Natural killer cell (primary cell): ENCODE measurements at regions not wholly inside any gene's neighbourhood (a gene's known extent, or its start where the extent isn't known, plus 50 kb on each side); places are given as distances from the start of the nearest gene placed in this dataset.

ENCODE experiments used
- ATAC-seq, 3 donors: fragments of 150-1000 bp in 2 of 3; fragments of 200-7000 bp in 1 of 3; cut with Tn5 transposase; 1 replicate in 1 of 3; 2 replicates in 2 of 3; pipeline ENCODE4 v1.10.0; 2021; ENCODE audit warnings: mild to moderate bottlenecking in 2 of 3, moderate library complexity in 2 of 3
- DNase-seq, 2 donors: peaks; one replicate each; pipeline versions ENCODE4 v3.0.0 to v3.0.0-alpha.2; 2013 to 2021; ENCODE audit warnings: mixed read lengths in 1 of 2
- H3K27ac ChIP-seq: one replicate; pipeline ENCODE4 v1.5.1; 2013; ENCODE audit warnings: mild to moderate bottlenecking, low read length
- H3K27me3 ChIP-seq: one replicate; pipeline ENCODE4 v1.6.1; 2013; ENCODE audit warnings: low read length; ENCODE audit not compliant: control insufficient read depth, insufficient read depth
- H3K36me3 ChIP-seq: one replicate; pipeline ENCODE4 v1.6.1; 2013; ENCODE audit warnings: low read length; ENCODE audit not compliant: control insufficient read depth, insufficient read depth
- H3K4me1 ChIP-seq: one replicate; pipeline ENCODE4 v1.6.1; 2013; ENCODE audit warnings: low read length; ENCODE audit not compliant: control insufficient read depth, insufficient read depth
- H3K4me3 ChIP-seq: one replicate; pipeline ENCODE4 v1.5.1; 2013; ENCODE audit warnings: low read length
- H3K9me3 ChIP-seq: one replicate; pipeline ENCODE4 v1.6.1; 2013; ENCODE audit warnings: low read length; ENCODE audit not compliant: control insufficient read depth, insufficient read depth
- H3K27ac Mint-ChIP-seq, 2 donors: one replicate each; pipeline ENCODE4 v1.8.0; 2022; ENCODE audit warnings: mild to moderate bottlenecking in 2 of 2, mixed read lengths in 2 of 2, moderate library complexity in 1 of 2
- H3K27me3 Mint-ChIP-seq, 2 donors: one replicate each; pipeline ENCODE4 v1.8.0; 2022; ENCODE audit warnings: low read depth in 2 of 2, mixed read lengths in 2 of 2
- H3K36me3 Mint-ChIP-seq: one replicate; pipeline ENCODE4 v1.8.0; 2022; ENCODE audit warnings: mixed read lengths
- H3K4me1 Mint-ChIP-seq, 2 donors: one replicate each; pipeline ENCODE4 v1.8.0; 2022; ENCODE audit warnings: mixed read lengths in 2 of 2
- H3K4me3 Mint-ChIP-seq: one replicate; pipeline ENCODE4 v1.8.0; 2022; ENCODE audit warnings: mild to moderate bottlenecking, moderate library complexity, mixed read lengths
- H3K9me3 Mint-ChIP-seq, 2 donors: one replicate each; pipeline ENCODE4 v1.8.0; 2022; ENCODE audit warnings: mixed read lengths in 2 of 2
- WGBS: methylation state at CpG from one replicate; pipeline ENCODE4 v1.1.7; 2013; ENCODE audit warnings: missing lambda C conversion rate; ENCODE audit not compliant: insufficient coverage; 5-methylcytosine and 5-hydroxymethylcytosine counted together
- intact Hi-C: fragments of 100-400 bp; cut with micrococcal nuclease; formaldehyde crosslinking; loops from one replicate; pipeline ENCODE4 v1.14.2; 2022
- TF ChIP-seq, protein P1 (sequence below): fragments of 200-600 bp; IDR thresholded peaks from one replicate; pipeline ENCODE4 v1.8.0; 2022; ENCODE audit warnings: antibody characterized with exemption

DNA sequence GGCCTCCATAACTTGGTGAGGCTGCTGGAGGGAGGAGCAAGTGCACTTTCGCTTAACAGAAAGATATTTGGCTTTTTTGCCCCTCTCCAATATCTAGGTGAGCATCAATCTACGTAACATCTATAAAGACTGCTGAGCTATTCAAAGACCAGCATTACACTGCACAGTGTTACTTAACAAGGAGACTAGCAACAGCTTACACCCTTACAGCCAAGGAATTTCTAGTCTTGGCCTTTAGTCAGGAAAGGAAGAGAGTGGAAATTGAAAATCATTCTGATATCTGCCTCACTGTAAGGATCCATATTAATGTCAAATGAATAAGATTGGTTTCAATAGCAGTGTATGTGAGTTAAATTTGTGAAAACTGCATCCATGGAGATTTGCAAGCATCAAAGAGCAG, 163.9 kb upstream of the DUSP10 start:
- no peak for ATAC-seq
- H3K27me3 Mint-ChIP-seq = peaks cover 0 to 4% of the 10 kb centered on the region in 2 donors
- TF ChIP-seq, protein P1, sequence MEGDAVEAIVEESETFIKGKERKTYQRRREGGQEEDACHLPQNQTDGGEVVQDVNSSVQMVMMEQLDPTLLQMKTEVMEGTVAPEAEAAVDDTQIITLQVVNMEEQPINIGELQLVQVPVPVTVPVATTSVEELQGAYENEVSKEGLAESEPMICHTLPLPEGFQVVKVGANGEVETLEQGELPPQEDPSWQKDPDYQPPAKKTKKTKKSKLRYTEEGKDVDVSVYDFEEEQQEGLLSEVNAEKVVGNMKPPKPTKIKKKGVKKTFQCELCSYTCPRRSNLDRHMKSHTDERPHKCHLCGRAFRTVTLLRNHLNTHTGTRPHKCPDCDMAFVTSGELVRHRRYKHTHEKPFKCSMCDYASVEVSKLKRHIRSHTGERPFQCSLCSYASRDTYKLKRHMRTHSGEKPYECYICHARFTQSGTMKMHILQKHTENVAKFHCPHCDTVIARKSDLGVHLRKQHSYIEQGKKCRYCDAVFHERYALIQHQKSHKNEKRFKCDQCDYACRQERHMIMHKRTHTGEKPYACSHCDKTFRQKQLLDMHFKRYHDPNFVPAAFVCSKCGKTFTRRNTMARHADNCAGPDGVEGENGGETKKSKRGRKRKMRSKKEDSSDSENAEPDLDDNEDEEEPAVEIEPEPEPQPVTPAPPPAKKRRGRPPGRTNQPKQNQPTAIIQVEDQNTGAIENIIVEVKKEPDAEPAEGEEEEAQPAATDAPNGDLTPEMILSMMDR = no peak
- no peak for DNase-seq
- intact Hi-C loops = no loop called here
- no peaks in the 10 kb centered on the region for H3K9me3 Mint-ChIP-seq
- no peaks in the 10 kb centered on the region for H3K36me3 Mint-ChIP-seq
- H3K4me1 Mint-ChIP-seq = no peaks in the 10 kb centered on the region
- Histone ChIP-seq H3K36me3 (no peaks in the 10 kb centered on the region), H3K9me3 (no peaks in the 10 kb centered on the region), H3K27me3 (no peaks in the 10 kb centered on the region), H3K27ac (no peak overlapping the region), H3K4me3 (no peak overlapping the region), H3K4me1 (no peaks in the 10 kb centered on the region)
- no peak overlapping the region for H3K4me3 Mint-ChIP-seq
- 100% methylated on average over 2 of the region's 2 CpGs for WGBS
- no peak overlapping the region for H3K27ac Mint-ChIP-seq

DNA sequence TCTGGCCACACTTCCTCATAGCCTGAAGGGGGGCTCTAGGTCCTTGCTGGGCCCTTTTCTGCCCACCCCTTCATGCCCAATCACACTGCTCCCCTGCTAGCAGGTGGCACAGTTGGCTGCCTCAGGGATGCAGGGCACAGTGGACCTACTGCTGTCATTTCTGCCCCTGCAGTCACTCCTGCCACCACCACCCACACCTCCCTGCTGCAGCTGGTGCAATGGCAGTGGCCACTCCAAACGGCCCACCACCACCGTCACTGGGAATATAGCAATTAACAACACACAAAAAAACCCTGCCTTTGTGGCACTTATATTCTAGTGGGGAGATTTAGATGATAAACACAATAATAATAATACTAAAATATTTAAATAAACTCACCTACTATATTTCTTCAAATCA, 162.4 kb upstream of the DUSP10 start:
- no peak overlapping the region for H3K27ac Mint-ChIP-seq
- intact Hi-C loops = no loop called here
- Histone ChIP-seq H3K27me3 (no peaks in the 10 kb centered on the region), H3K27ac (no peak overlapping the region), H3K4me3 (no peak overlapping the region), H3K9me3 (no peaks in the 10 kb centered on the region), H3K4me1 (no peaks in the 10 kb centered on the region), H3K36me3 (no peaks in the 10 kb centered on the region)
- TF ChIP-seq, protein P1 = no peak
- no peaks in the 10 kb centered on the region for H3K9me3 Mint-ChIP-seq
- peaks cover 0 to 4% of the 10 kb centered on the region in 2 donors for H3K27me3 Mint-ChIP-seq
- ATAC-seq (no peak), DNase-seq (no peak)
- H3K4me1 Mint-ChIP-seq = no peaks in the 10 kb centered on the region
- WGBS = 80% methylated on average over 1 of the region's 2 CpGs
- no peak overlapping the region for H3K4me3 Mint-ChIP-seq
- no peaks in the 10 kb centered on the region for H3K36me3 Mint-ChIP-seq

DNA sequence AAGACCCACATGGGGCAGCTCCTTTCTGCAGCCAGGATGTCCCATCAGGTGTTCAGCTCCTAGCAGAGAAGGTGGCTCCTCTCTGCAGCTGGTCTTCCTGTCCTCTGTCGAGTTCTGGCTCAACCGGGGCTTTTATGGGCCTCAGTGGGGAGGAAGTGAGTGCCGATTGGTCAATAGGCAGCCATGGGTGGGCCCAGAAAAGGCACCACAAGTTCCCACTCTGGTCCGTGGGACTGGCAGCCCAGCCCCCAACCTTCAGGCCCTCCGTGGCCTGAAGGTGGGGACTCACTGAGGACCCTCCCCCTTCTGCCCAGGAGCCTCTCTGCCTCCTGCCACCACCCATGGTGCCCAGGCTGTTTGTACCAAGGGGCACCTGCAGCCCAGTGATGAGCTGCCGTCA, 161.7 kb upstream of the DUSP10 start:
- H3K27ac ChIP-seq = no peak overlapping the region
- WGBS = 76% methylated on average over 6 of the region's 6 CpGs
- H3K36me3 Mint-ChIP-seq = no peaks in the 10 kb centered on the region
- H3K4me1 ChIP-seq = no peaks in the 10 kb centered on the region
- H3K4me3 ChIP-seq = no peak overlapping the region
- no peak overlapping the region for H3K4me3 Mint-ChIP-seq
- DNase-seq (no peak), ATAC-seq (no peak)
- intact Hi-C loops = no loop called here
- TF ChIP-seq, protein P1 = no peak
- H3K27me3 ChIP-seq = no peaks in the 10 kb centered on the region
- no peaks in the 10 kb centered on the region for H3K9me3 Mint-ChIP-seq
- no peaks in the 10 kb centered on the region for H3K4me1 Mint-ChIP-seq
- H3K9me3 ChIP-seq = no peaks in the 10 kb centered on the region
- no peak overlapping the region for H3K27ac Mint-ChIP-seq
- peaks cover 0 to 4% of the 10 kb centered on the region in 2 donors for H3K27me3 Mint-ChIP-seq
- no peaks in the 10 kb centered on the region for H3K36me3 ChIP-seq

DNA sequence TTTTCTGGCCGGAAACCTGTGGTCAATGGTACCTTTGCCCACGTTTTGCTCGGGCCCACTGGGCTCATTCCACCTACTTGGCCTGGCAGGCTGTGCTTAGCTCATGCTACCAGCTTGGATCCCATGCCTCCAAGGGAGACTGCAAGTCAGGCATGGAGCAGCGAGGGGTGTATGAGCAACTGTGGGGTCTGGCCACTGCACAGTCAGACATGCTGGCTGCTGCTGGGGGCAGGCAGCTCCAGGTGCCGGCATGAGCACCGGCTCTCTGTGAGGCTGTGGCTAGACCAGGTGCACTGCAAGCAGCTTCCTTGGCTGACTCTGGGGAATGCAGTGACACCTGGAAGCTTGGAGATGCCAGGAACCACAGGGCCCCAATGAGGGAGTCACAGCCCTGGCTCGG, 161.1 kb upstream of the DUSP10 start:
- H3K9me3 Mint-ChIP-seq = no peaks in the 10 kb centered on the region
- no peaks in the 10 kb centered on the region for H3K36me3 Mint-ChIP-seq
- DNase-seq (no peak), ATAC-seq (no peak)
- TF ChIP-seq, protein P1 = no peak
- no peak overlapping the region for H3K27ac ChIP-seq
- H3K4me3 Mint-ChIP-seq = no peak overlapping the region
- no peaks in the 10 kb centered on the region for H3K36me3 ChIP-seq
- no peaks in the 10 kb centered on the region for H3K4me1 Mint-ChIP-seq
- H3K27me3 Mint-ChIP-seq = peaks cover 0 to under 1% of the 10 kb centered on the region in 2 donors
- no peaks in the 10 kb centered on the region for H3K4me1 ChIP-seq
- intact Hi-C loops = no loop called here
- no peak overlapping the region for H3K27ac Mint-ChIP-seq
- H3K27me3 ChIP-seq = no peaks in the 10 kb centered on the region
- no peak overlapping the region for H3K4me3 ChIP-seq
- H3K9me3 ChIP-seq = no peaks in the 10 kb centered on the region
- WGBS = 92% methylated on average over 7 of the region's 7 CpGs
